ENCODE measurements at regions not wholly inside any gene's neighbourhood (a gene's known extent, or its start where the extent isn't known, plus 50 kb on each side); places are given as distances from the start of the nearest gene placed in this dataset.
"Not testable (repeated sequence)": the region's sequence is repeated elsewhere in the genome, so short reads cannot be mapped to it uniquely, and the experiment has no call there.

- Mint-ChIP-seq H3K4me3 (no peak overlapping the region), H3K36me3 (no peaks in the 10 kb centered on the region), H3K4me1 (no peaks in the 10 kb centered on the region), H3K9me3 (no peaks in the 10 kb centered on the region), H3K27me3 (ENCODE audit: low read depth) (no peaks in the 10 kb centered on the region; the same call in 1 of the 2 replicates), H3K27ac (no peak overlapping the region)
- TF ChIP-seq RELA (CRISPR knock-in tag; IDR thresholded peaks at IDR 0.05; ENCODE audit: borderline replicate concordance) (no peak), GTF2I (CRISPR knock-in tag; conservative IDR thresholded peaks at IDR 0.05) (no peak), TCF7 (CRISPR knock-in tag; IDR thresholded peaks at IDR 0.05; ENCODE audit: low read depth) (no peak)
- ChIA-PET CTCF (no interaction called here), POLR2A (interaction anchor here (0.5 kb wide), 1 partner anchor 111 kb away, joined by 4 read pairs; no protein-coding TSS in a partner anchor)
- ATAC-seq (no peak), DNase-seq (ENCODE audit: low spot score) (no peak)
Observed at GRCh38 chr10:32179836-32180235, 123.6 kb upstream of the KIF5B start.

DNA sequence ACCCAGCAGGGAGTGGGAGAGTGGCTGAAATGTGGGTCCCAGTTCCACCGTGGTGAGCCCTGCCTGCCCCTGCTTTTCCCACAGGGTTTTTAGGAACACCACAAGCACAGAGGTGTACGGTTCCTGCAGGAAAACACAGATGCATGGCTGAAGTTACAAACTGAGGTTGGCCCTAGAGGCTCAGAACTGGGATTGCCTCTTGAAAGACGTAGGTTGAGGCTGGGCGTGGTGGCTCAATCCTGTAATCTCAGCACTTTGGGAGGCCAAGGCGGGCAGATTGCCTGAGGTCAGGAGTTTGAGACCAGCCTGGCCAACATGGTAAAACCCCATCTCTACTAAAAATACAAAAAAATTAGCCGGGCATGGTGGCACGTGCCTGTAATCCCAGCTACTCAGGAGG is 121.4 kb upstream of the KIF5B start:
- H3K4me3 Mint-ChIP-seq; CTCF ChIA-PET; H3K27ac Mint-ChIP-seq; H3K9me3 Mint-ChIP-seq; H3K36me3 Mint-ChIP-seq; H3K4me1 Mint-ChIP-seq; DNase-seq (ENCODE audit: low spot score); ATAC-seq; H3K27me3 Mint-ChIP-seq (ENCODE audit: low read depth); POLR2A ChIA-PET: not testable (repeated sequence)

DNA sequence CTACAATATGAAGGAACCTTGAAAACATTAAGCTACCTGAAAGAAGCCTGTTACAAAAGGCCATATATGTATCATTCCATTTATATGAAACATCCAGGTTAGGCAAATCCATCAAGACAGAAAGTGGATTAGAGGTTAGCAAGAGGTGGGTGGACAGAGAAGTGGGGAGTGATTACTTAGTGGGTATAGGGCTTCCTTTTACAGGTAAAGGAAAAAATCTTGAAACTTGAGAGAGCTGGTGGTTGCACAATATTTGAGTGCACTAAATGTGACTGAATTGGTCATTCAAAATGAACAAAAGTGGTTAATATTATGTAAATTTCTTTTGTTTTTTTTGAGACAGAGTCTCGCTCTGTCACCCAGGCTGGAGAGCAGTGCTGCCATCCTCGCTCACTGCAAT is 119.4 kb upstream of the KIF5B start:
- Mint-ChIP-seq H3K27me3 (ENCODE audit: low read depth) (no peaks in the 10 kb centered on the region; the same call in 1 of the 2 replicates), H3K27ac (no peak overlapping the region), H3K9me3 (no peaks in the 10 kb centered on the region), H3K36me3 (no peaks in the 10 kb centered on the region), H3K4me1 (no peaks in the 10 kb centered on the region), H3K4me3 (no peak overlapping the region)
- ATAC-seq: no peak
- DNase-seq (ENCODE audit: low spot score): no peak
- ChIA-PET POLR2A (no interaction called here), CTCF (interaction anchor here (1.8 kb wide), 1 partner anchor 35 kb away, joined by 5 read pairs; no protein-coding TSS in a partner anchor)
- TF ChIP-seq ESRRA (CRISPR knock-in tag; IDR thresholded peaks at IDR 0.05; ENCODE audit: borderline replicate concordance) (no peak), RORB (CRISPR knock-in tag; IDR thresholded peaks at IDR 0.05) (no peak), TEAD4 (CRISPR knock-in tag; IDR thresholded peaks at IDR 0.05) (no peak), CREB1 (CRISPR knock-in tag; IDR thresholded peaks at IDR 0.05) (no peak), PRRX2 (CRISPR knock-in tag; IDR thresholded peaks at IDR 0.05) (no peak), ATF6 (CRISPR knock-in tag; IDR thresholded peaks at IDR 0.05) (no peak), ZNF396 (CRISPR knock-in tag; IDR thresholded peaks at IDR 0.05; ENCODE audit: borderline replicate concordance) (no peak), ZNF219 (CRISPR knock-in tag; IDR thresholded peaks at IDR 0.05; ENCODE audit: borderline replicate concordance) (no peak), GTF2I (CRISPR knock-in tag; conservative IDR thresholded peaks at IDR 0.05) (no peak), ZNF263 (CRISPR knock-in tag; IDR thresholded peaks at IDR 0.05; ENCODE audit: low read depth) (no peak), JAZF1 (CRISPR knock-in tag; IDR thresholded peaks at IDR 0.05) (no peak)

DNA sequence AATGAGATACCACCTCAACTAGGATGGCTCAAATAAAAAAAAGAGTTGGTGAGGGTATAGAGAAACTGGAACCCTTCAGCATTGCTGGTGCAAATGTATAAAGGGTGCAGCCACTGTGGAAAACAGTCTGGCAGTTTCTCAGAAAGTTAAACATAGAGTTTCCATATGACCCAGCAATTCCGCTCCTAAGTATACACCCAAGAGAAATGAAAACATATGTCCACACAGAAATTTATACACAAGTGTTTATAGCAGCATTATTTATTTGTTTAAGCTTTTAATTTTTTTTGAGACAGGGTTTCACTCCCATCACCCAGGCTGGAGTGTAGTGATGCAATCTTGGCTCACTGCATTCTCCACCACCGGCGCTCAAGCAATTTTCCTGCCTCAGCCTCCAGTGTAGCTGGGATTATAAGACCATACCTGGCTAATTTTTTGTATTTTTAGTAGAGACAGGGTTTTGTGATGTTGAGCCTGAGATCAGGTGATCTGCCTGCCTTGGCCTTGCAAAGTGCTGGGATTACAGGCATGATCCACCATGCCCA is 118.2 kb upstream of the KIF5B start:
- Mint-ChIP-seq H3K9me3 (no peaks in the 10 kb centered on the region), H3K4me3 (no peak overlapping the region), H3K36me3 (no peaks in the 10 kb centered on the region), H3K27me3 (ENCODE audit: low read depth) (no peaks in the 10 kb centered on the region; the same call in 1 of the 2 replicates), H3K4me1 (no peaks in the 10 kb centered on the region), H3K27ac (no peak overlapping the region)
- ChIA-PET POLR2A (no interaction called here), CTCF (interaction anchor here (1.8 kb wide), 1 partner anchor 36 kb away, joined by 5 read pairs; no protein-coding TSS in a partner anchor)
- DNase-seq (ENCODE audit: low spot score): no peak
- ATAC-seq: no peak
- TF ChIP-seq ZNF219 (CRISPR knock-in tag; IDR thresholded peaks at IDR 0.05; ENCODE audit: borderline replicate concordance) (no peak), TEAD4 (CRISPR knock-in tag; IDR thresholded peaks at IDR 0.05) (no peak), MAX (CRISPR knock-in tag; IDR thresholded peaks at IDR 0.05) (no peak), NFE2L1 (CRISPR knock-in tag; IDR thresholded peaks at IDR 0.05) (no peak), KAT7 (CRISPR knock-in tag; IDR thresholded peaks at IDR 0.05; ENCODE audit: borderline replicate concordance) (no peak), ZNF425 (CRISPR knock-in tag; conservative IDR thresholded peaks at IDR 0.05) (no peak), ZBTB43 (CRISPR knock-in tag; IDR thresholded peaks at IDR 0.05) (no peak), GTF2I (CRISPR knock-in tag; conservative IDR thresholded peaks at IDR 0.05) (no peak), ZBTB21 (CRISPR knock-in tag; IDR thresholded peaks at IDR 0.05; ENCODE audit: borderline replicate concordance) (no peak), ELF4 (CRISPR knock-in tag; IDR thresholded peaks at IDR 0.05; ENCODE audit: low read depth) (no peak), ZNF317 (CRISPR knock-in tag; IDR thresholded peaks at IDR 0.05; ENCODE audit: borderline replicate concordance, low read depth) (no peak), FOXP4 (CRISPR knock-in tag; IDR thresholded peaks at IDR 0.05) (no peak)

Measured in WTC11 (cell line).